ENCODE measurements at regions not wholly inside any gene's neighbourhood (a gene's known extent, or its start where the extent isn't known, plus 50 kb on each side); places are given as distances from the start of the nearest gene placed in this dataset.

DNA sequence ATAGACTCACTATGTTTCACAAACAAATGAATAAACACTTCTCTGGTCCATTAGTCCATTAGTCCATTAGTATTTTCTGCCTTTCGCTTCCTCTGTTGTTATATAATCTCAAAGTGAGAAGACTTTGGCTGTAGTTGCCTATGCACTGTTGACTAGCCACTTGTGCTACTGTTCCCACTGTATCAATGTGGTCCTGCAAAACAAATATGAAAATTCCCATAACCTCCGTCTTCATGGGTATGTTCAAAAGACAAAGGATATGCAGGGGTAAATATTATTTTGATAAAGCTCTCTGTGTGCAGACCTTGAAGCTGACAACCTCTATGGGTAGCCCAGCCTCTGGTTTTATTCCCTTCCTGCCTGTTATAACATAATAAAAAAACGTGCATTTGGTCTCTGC lies 77.8 kb downstream of the DIO2 start:
- H2BK5ac ChIP-seq (ENCODE audit: low read depth, low read length, poor library complexity, severe bottlenecking) = no peak overlapping the region
- H2BK15ac ChIP-seq (ENCODE audit: low read depth, poor library complexity, severe bottlenecking) = no peak overlapping the region
- no peaks in the 10 kb centered on the region for H3K36me3 ChIP-seq (ENCODE audit: control insufficient read depth in 1 of 2, insufficient read depth in 2 of 2, low read depth in 1 of 2, low read length in 2 of 2)

DNA sequence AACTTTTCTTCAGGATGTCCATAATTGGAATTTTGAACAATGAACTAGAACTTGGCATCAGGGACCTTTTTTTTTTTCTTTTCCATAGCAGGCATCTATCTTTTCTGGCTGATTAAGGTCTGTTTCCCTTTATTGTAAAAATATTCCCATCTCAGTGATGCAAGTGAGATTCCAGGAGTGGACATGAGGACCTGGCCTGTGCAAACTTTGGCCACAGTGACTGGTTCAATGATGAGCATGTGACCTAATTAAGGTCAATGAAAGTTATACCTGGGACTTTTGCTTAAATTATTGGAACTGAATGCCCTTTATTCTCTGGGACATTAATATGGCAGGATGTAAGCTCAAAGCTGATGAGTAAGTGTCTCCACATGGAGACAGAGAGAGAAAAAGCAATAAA lies 83.8 kb downstream of the DIO2 start:
- H3K36me3 ChIP-seq (ENCODE audit: control insufficient read depth in 1 of 2, insufficient read depth in 2 of 2, low read depth in 1 of 2, low read length in 2 of 2) = no peaks in the 10 kb centered on the region
- DNase-seq = no peak
- H3K18ac ChIP-seq (ENCODE audit: low read depth in 1 of 2, low read length in 2 of 2) = no peak overlapping the region
- no peak overlapping the region for H2AK5ac ChIP-seq (ENCODE audit: low read length, severe bottlenecking)
- no peak overlapping the region for H3K23ac ChIP-seq (ENCODE audit: low read length in 2 of 2)
- H3K79me1 ChIP-seq (replicated peaks; ENCODE audit: low read length, poor library complexity, severe bottlenecking) = no peaks in the 10 kb centered on the region
- no peak overlapping the region for H4K91ac ChIP-seq (ENCODE audit: low read length)
- H2BK12ac ChIP-seq (ENCODE audit: low read length in 2 of 2) = no peak overlapping the region
- H2BK120ac ChIP-seq (ENCODE audit: low read depth, low read length) = no peak overlapping the region
- H3K4ac ChIP-seq (ENCODE audit: low read depth in 1 of 2, low read length in 2 of 2) = no peak overlapping the region
- no peak overlapping the region for H2AFZ ChIP-seq (ENCODE audit: low read depth, low read length)
- H3K4me3 ChIP-seq (ENCODE audit: insufficient read depth in 1 of 2, low read depth in 1 of 2, low read length in 2 of 2) = no peak overlapping the region
- no peaks in the 10 kb centered on the region for H3K4me1 ChIP-seq (ENCODE audit: control insufficient read depth, insufficient read depth, low read depth, low read length)
- H3K9ac ChIP-seq (ENCODE audit: low read length) = no peak overlapping the region
- H3K27me3 ChIP-seq (ENCODE audit: control insufficient read depth in 1 of 2, insufficient read depth in 1 of 2, low read length in 2 of 2) = no peaks in the 10 kb centered on the region
- no peak overlapping the region for H3K14ac ChIP-seq (ENCODE audit: low read length in 2 of 2)
- no peak overlapping the region for H3K27ac ChIP-seq (ENCODE audit: low read length, poor library complexity, severe bottlenecking)
- no peak overlapping the region for H3K4me2 ChIP-seq (ENCODE audit: low read length, poor library complexity, severe bottlenecking)
- H3K9me3 ChIP-seq (ENCODE audit: control insufficient read depth, low read length) = peaks cover 19% of the 10 kb centered on the region
- H2BK15ac ChIP-seq (ENCODE audit: low read depth, poor library complexity, severe bottlenecking) = no peak overlapping the region
- H4K8ac ChIP-seq (ENCODE audit: low read length) = no peak overlapping the region
- H2BK5ac ChIP-seq (ENCODE audit: low read depth, low read length, poor library complexity, severe bottlenecking) = no peak overlapping the region

More for the DNA sequence above, 77.8 kb downstream of the DIO2 start:
- no peaks in the 10 kb centered on the region for H3K27me3 ChIP-seq (ENCODE audit: control insufficient read depth in 1 of 2, insufficient read depth in 1 of 2, low read length in 2 of 2)
- 89% methylated on average over 1 of the region's 3 CpGs for WGBS
- H2BK12ac ChIP-seq (ENCODE audit: low read length in 2 of 2) = no peak overlapping the region
- H2AK5ac ChIP-seq (ENCODE audit: low read length, severe bottlenecking) = no peak overlapping the region
- H4K8ac ChIP-seq (ENCODE audit: low read length) = no peak overlapping the region
- H3K27ac ChIP-seq (ENCODE audit: low read length, poor library complexity, severe bottlenecking) = no peak overlapping the region
- H3K79me1 ChIP-seq (replicated peaks; ENCODE audit: low read length, poor library complexity, severe bottlenecking) = no peaks in the 10 kb centered on the region
- no peak overlapping the region for H4K91ac ChIP-seq (ENCODE audit: low read length)
- no peak overlapping the region for H3K4ac ChIP-seq (ENCODE audit: low read depth in 1 of 2, low read length in 2 of 2)
- no peak overlapping the region for H3K4me3 ChIP-seq (ENCODE audit: insufficient read depth in 1 of 2, low read depth in 1 of 2, low read length in 2 of 2)
- H3K14ac ChIP-seq (ENCODE audit: low read length in 2 of 2) = no peak overlapping the region
- peaks cover 18% of the 10 kb centered on the region for H3K9me3 ChIP-seq (ENCODE audit: control insufficient read depth, low read length)
- no peak overlapping the region for H3K9ac ChIP-seq (ENCODE audit: low read length)
- H2AFZ ChIP-seq (ENCODE audit: low read depth, low read length) = no peak overlapping the region
- H3K4me1 ChIP-seq (ENCODE audit: control insufficient read depth, insufficient read depth, low read depth, low read length) = no peaks in the 10 kb centered on the region
- no peak overlapping the region for H2BK120ac ChIP-seq (ENCODE audit: low read depth, low read length)
- H3K4me2 ChIP-seq (ENCODE audit: low read length, poor library complexity, severe bottlenecking) = no peak overlapping the region
- no peak overlapping the region for H3K18ac ChIP-seq (ENCODE audit: low read depth in 1 of 2, low read length in 2 of 2)
- DNase-seq = no peak
- no peak overlapping the region for H3K23ac ChIP-seq (ENCODE audit: low read length in 2 of 2)

DNA sequence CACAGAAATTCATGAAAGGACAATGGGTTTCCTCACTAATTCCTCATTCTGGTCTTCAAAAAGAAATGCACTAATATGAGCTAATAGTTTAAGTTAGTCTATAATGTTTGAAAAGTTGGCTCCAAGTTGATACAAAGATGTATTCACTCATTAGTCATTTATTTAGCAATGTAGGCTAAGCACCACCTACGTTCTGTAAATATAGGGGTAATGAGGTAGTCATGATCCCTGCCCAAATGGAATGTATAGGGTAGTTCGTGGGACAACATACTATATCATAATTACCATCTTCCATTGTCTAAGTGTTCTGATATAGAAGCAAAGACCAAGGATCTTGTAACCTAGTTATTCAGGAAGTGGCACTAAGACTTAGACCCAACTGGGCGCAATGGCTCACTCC lies 86.5 kb downstream of the DIO2 start:
- Histone ChIP-seq H4K8ac (ENCODE audit: low read length) (no peak overlapping the region), H3K27me3 (ENCODE audit: control insufficient read depth in 1 of 2, insufficient read depth in 1 of 2, low read length in 2 of 2) (no peaks in the 10 kb centered on the region), H2AFZ (ENCODE audit: low read depth, low read length) (no peak overlapping the region), H2BK15ac (ENCODE audit: low read depth, poor library complexity, severe bottlenecking) (no peak overlapping the region), H3K4ac (ENCODE audit: low read depth in 1 of 2, low read length in 2 of 2) (no peak overlapping the region), H3K18ac (ENCODE audit: low read depth in 1 of 2, low read length in 2 of 2) (no peak overlapping the region), H2AK5ac (ENCODE audit: low read length, severe bottlenecking) (no peak overlapping the region), H3K9ac (ENCODE audit: low read length) (no peak overlapping the region), H2BK120ac (ENCODE audit: low read depth, low read length) (no peak overlapping the region), H3K23ac (ENCODE audit: low read length in 2 of 2) (no peak overlapping the region), H3K4me1 (ENCODE audit: control insufficient read depth, insufficient read depth, low read depth, low read length) (no peaks in the 10 kb centered on the region), H3K4me3 (ENCODE audit: insufficient read depth in 1 of 2, low read depth in 1 of 2, low read length in 2 of 2) (no peak overlapping the region), H3K27ac (ENCODE audit: low read length, poor library complexity, severe bottlenecking) (no peak overlapping the region), H4K91ac (ENCODE audit: low read length) (no peak overlapping the region), H3K36me3 (ENCODE audit: control insufficient read depth in 1 of 2, insufficient read depth in 2 of 2, low read depth in 1 of 2, low read length in 2 of 2) (no peaks in the 10 kb centered on the region), H3K79me1 (replicated peaks; ENCODE audit: low read length, poor library complexity, severe bottlenecking) (no peaks in the 10 kb centered on the region), H2BK12ac (ENCODE audit: low read length in 2 of 2) (no peak overlapping the region), H2BK5ac (ENCODE audit: low read depth, low read length, poor library complexity, severe bottlenecking) (no peak overlapping the region), H3K9me3 (ENCODE audit: control insufficient read depth, low read length) (peaks cover 15% of the 10 kb centered on the region), H3K4me2 (ENCODE audit: low read length, poor library complexity, severe bottlenecking) (no peak overlapping the region), H3K14ac (ENCODE audit: low read length in 2 of 2) (no peak overlapping the region)
- 69% methylated on average over 1 of the region's 3 CpGs for WGBS
- DNase-seq = no peak

DNA sequence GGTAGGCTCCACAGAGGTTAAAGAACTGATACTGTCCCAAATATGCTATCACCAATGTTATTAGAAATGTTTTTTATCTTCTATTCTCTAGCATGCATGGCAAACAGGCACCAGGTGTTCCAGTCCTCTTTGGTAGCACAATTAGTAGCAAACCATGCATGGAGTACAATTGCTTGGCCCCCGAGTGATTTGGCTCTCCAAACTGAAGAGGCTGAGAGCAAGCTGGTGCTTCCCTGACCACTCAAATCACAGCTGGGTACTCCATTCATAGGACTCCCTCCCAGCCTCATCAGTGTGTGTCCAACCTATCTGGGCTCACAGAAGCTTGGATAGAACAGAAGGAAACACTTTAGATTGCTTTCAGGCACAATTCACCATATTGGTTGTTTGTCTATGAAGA lies 93.4 kb downstream of the DIO2 start:
- H3K4me1 ChIP-seq (ENCODE audit: control insufficient read depth, insufficient read depth, low read depth, low read length) = no peaks in the 10 kb centered on the region
- no peaks in the 10 kb centered on the region for H3K27me3 ChIP-seq (ENCODE audit: control insufficient read depth in 1 of 2, insufficient read depth in 1 of 2, low read length in 2 of 2)
- H2BK15ac ChIP-seq (ENCODE audit: low read depth, poor library complexity, severe bottlenecking) = no peak overlapping the region

More for the DNA sequence above, 93.4 kb downstream of the DIO2 start:
- no peaks in the 10 kb centered on the region for H3K36me3 ChIP-seq (ENCODE audit: control insufficient read depth in 1 of 2, insufficient read depth in 2 of 2, low read depth in 1 of 2, low read length in 2 of 2)
- no peak overlapping the region for H3K4me3 ChIP-seq (ENCODE audit: insufficient read depth in 1 of 2, low read depth in 1 of 2, low read length in 2 of 2)
- H4K8ac ChIP-seq (ENCODE audit: low read length) = no peak overlapping the region
- H3K9me3 ChIP-seq (ENCODE audit: control insufficient read depth, low read length) = no peaks in the 10 kb centered on the region
- H3K27ac ChIP-seq (ENCODE audit: low read length, poor library complexity, severe bottlenecking) = no peak overlapping the region
- H3K4ac ChIP-seq (ENCODE audit: low read depth in 1 of 2, low read length in 2 of 2) = no peak overlapping the region
- no peak overlapping the region for H3K14ac ChIP-seq (ENCODE audit: low read length in 2 of 2)
- no peaks in the 10 kb centered on the region for H3K79me1 ChIP-seq (replicated peaks; ENCODE audit: low read length, poor library complexity, severe bottlenecking)
- H2BK120ac ChIP-seq (ENCODE audit: low read depth, low read length) = no peak overlapping the region
- H3K18ac ChIP-seq (ENCODE audit: low read depth in 1 of 2, low read length in 2 of 2) = no peak overlapping the region
- WGBS = 79% methylated on average over 1 of the region's 1 CpG
- H2AFZ ChIP-seq (ENCODE audit: low read depth, low read length) = no peak overlapping the region
- no peak overlapping the region for H3K23ac ChIP-seq (ENCODE audit: low read length in 2 of 2)
- no peak overlapping the region for H2BK12ac ChIP-seq (ENCODE audit: low read length in 2 of 2)
- no peak overlapping the region for H2BK5ac ChIP-seq (ENCODE audit: low read depth, low read length, poor library complexity, severe bottlenecking)
- H2AK5ac ChIP-seq (ENCODE audit: low read length, severe bottlenecking) = no peak overlapping the region
- DNase-seq = no peak
- no peak overlapping the region for H4K91ac ChIP-seq (ENCODE audit: low read length)
- H3K4me2 ChIP-seq (ENCODE audit: low read length, poor library complexity, severe bottlenecking) = no peak overlapping the region
- no peak overlapping the region for H3K9ac ChIP-seq (ENCODE audit: low read length)
